Muscle of arm (tissue), 1 donor: ENCODE measurements at regions not wholly inside any gene's neighbourhood (a gene's known extent, or its start where the extent isn't known, plus 50 kb on each side); places are given as distances from the start of the nearest gene placed in this dataset.

Experiments used
- DNase-seq: peaks from one replicate; pipeline ENCODE4 v3.0.0-alpha.2; 2013

- DNase-seq, result no peak
Observed at GRCh38 chr22:27336151-27337090, 465.1 kb downstream of the MN1 start.

- DNase-seq, result no peak
Observed at GRCh38 chr22:27337676-27338075, 463.9 kb downstream of the MN1 start.

- no peak for DNase-seq
Observed at GRCh38 chr22:27340047-27340446, 461.5 kb downstream of the MN1 start.

- DNase-seq, result no peak
Observed at GRCh38 chr22:27344546-27344945, 457.0 kb downstream of the MN1 start.

GRCh38 chr22:27345691-27346090, 455.9 kb downstream of the MN1 start:
- no peak for DNase-seq

- no peak for DNase-seq
Observed at GRCh38 chr22:27347951-27348350, 453.6 kb downstream of the MN1 start.

- no peak for DNase-seq
Observed at GRCh38 chr22:27348634-27349033, 452.9 kb downstream of the MN1 start.

- DNase-seq, result no peak
Observed at GRCh38 chr22:27349456-27349855, 452.1 kb downstream of the MN1 start.

- no peak for DNase-seq
Observed at GRCh38 chr22:27350306-27350705, 451.2 kb downstream of the MN1 start.

- DNase-seq, result no peak
Observed at GRCh38 chr22:27352426-27352825, 449.1 kb downstream of the MN1 start.

- DNase-seq, result no peak
Observed at GRCh38 chr22:27358096-27358870, 443.3 kb downstream of the MN1 start.

- no peak for DNase-seq
Observed at GRCh38 chr22:27370269-27370668, 431.3 kb downstream of the MN1 start.

- no peak for DNase-seq
Observed at GRCh38 chr22:27370987-27371386, 430.6 kb downstream of the MN1 start.

- no peak for DNase-seq
Observed at GRCh38 chr22:27372364-27372763, 429.2 kb downstream of the MN1 start.

GRCh38 chr22:27372969-27373670, 428.4 kb downstream of the MN1 start:
- no peak for DNase-seq

- no peak for DNase-seq
Observed at GRCh38 chr22:27377501-27378295, 423.9 kb downstream of the MN1 start.

- no peak for DNase-seq
Observed at GRCh38 chr22:27378311-27378800, 423.2 kb downstream of the MN1 start.

GRCh38 chr22:27378995-27379394, 422.6 kb downstream of the MN1 start:
- DNase-seq, result no peak

- DNase-seq, result no peak
Observed at GRCh38 chr22:27380855-27381254, 420.7 kb downstream of the MN1 start.

- DNase-seq, result no peak
Observed at GRCh38 chr22:27381552-27381951, 420.0 kb downstream of the MN1 start.
